Esophagus squamous epithelium (tissue), 5 donors: ENCODE measurements at regions not wholly inside any gene's neighbourhood (a gene's known extent, or its start where the extent isn't known, plus 50 kb on each side); places are given as distances from the start of the nearest gene placed in this dataset.

ENCODE experiments used
- DNase-seq: peaks from one replicate; lab custom pipeline; 2025; lab: John Stamatoyannopoulos, UW
- H3K27ac ChIP-seq, 4 donors: fragments of 200-600 bp; sonication (generic); one replicate each; pipeline ENCODE4 v1.5.1; 2016 to 2019; ENCODE audit warnings: mild to moderate bottlenecking in 1 of 4
- H3K27me3 ChIP-seq, 4 donors: fragments of 200-600 bp; sonication (generic); 1 replicate in 3 of 4; 2 replicates in 1 of 4; pipeline versions ENCODE4 v1.5.1 to v1.6.0; 2017 to 2021; ENCODE audit warnings: antibody characterized with exemption in 1 of 4
- H3K36me3 ChIP-seq, 3 donors: fragments of 200-600 bp; sonication (generic); one replicate each; pipeline ENCODE4 v1.5.1; 2016 to 2019
- H3K4me1 ChIP-seq, 3 donors: fragments of 200-600 bp; sonication (generic); one replicate each; pipeline ENCODE4 v1.5.1; 2017 to 2019
- H3K4me3 ChIP-seq, 4 donors: fragments of 200-600 bp; sonication (generic); 1 replicate in 3 of 4; 2 replicates in 1 of 4; pipeline ENCODE4 v1.5.1; 2016 to 2019; ENCODE audit warnings: mild to moderate bottlenecking in 2 of 4, moderate library complexity in 1 of 4
- H3K9me3 ChIP-seq, 3 donors: fragments of 200-600 bp; sonication (generic); one replicate each; pipeline ENCODE4 v1.5.1; 2016 to 2019
- POLR2A ChIP-seq, 4 donors: fragments of 450-650 bp; IDR thresholded peaks; one replicate each; pipeline ENCODE4 v1.6.1; 2017; ENCODE audit warnings: antibody characterized with exemption in 4 of 4, mild to moderate bottlenecking in 4 of 4, moderate library complexity in 3 of 4
- WGBS, 2 donors: methylation state at CpG; one replicate each; pipeline ENCODE4 v1.1.5; 2018; 5-methylcytosine and 5-hydroxymethylcytosine counted together
- intact Hi-C: fragments of 100-400 bp; cut with DNase I; formaldehyde crosslinking; loops from one replicate; pipeline ENCODE4 v1.15.0; 2022
- TF ChIP-seq, protein P1 (sequence below), 6 experiments: fragments of 450-650 bp in 4 of 6; fragments of 200-600 bp in 2 of 6; sonication (generic) in 2 of 6; IDR thresholded peaks; one replicate each; pipeline ENCODE4 v1.5.1; 2016 to 2019; ENCODE audit warnings: antibody characterized with exemption in 6 of 6, mild to moderate bottlenecking in 4 of 6, moderate library complexity in 4 of 6
- donor health status: DM: yes; HTN: yes; CAD: no.

DNA sequence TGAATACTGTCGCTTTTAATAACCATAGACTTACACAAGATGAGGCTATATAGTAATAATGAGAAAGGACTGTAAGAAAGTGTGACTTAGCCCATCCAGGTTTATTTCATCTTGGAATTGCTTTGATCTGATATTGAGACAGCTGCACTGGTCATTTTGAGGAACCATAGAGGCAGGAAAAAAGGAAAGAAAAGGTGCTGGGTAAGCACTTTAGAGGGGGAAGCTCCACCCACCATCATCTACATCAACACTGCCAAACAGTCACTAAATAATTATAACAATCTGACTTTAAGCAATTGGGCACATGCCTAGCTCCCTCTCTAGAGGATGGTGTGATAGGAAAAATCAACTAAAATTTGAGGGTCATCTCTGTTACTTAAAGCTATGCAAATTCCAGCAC lies 70.6 kb upstream of the ST6GALNAC3 start:
- 62 to 96% methylated on average over 1 of the region's 1 CpG for WGBS, 2 donors
- Histone ChIP-seq H3K9me3 (no peaks in the 10 kb centered on the region), H3K4me3 (no peak overlapping the region), H3K4me1 (no peaks in the 10 kb centered on the region), H3K27ac (no peak overlapping the region), H3K27me3 (no peaks in the 10 kb centered on the region), H3K36me3 (no peaks in the 10 kb centered on the region)
- intact Hi-C loops: no loop called here
- TF ChIP-seq, protein P1, sequence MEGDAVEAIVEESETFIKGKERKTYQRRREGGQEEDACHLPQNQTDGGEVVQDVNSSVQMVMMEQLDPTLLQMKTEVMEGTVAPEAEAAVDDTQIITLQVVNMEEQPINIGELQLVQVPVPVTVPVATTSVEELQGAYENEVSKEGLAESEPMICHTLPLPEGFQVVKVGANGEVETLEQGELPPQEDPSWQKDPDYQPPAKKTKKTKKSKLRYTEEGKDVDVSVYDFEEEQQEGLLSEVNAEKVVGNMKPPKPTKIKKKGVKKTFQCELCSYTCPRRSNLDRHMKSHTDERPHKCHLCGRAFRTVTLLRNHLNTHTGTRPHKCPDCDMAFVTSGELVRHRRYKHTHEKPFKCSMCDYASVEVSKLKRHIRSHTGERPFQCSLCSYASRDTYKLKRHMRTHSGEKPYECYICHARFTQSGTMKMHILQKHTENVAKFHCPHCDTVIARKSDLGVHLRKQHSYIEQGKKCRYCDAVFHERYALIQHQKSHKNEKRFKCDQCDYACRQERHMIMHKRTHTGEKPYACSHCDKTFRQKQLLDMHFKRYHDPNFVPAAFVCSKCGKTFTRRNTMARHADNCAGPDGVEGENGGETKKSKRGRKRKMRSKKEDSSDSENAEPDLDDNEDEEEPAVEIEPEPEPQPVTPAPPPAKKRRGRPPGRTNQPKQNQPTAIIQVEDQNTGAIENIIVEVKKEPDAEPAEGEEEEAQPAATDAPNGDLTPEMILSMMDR (IDR thresholded peaks at IDR 0.05): no peak
- no peak for TF ChIP-seq POLR2A (IDR thresholded peaks at IDR 0.05)
- no peak for DNase-seq

DNA sequence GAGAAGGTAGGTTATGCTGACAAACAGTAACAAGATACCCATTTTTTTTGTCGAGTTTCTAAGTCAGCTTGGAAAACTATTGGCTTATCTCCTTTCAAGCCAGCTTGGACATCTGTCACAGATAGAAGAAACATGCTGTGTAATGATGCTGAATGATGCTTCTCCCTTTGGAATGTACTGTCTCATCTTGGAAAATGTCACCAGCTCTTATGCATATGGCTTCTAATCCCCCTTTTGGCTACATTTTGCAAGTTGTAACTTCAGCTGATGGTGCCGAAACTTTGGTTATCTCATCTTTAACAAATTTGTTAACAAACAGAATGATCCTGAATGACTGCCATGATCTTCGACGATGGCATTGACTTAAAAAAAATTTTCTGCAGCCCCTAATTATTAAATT lies 68.8 kb upstream of the ST6GALNAC3 start:
- H3K27ac ChIP-seq: no peak overlapping the region
- no peak overlapping the region for H3K4me3 ChIP-seq
- no peaks in the 10 kb centered on the region for H3K9me3 ChIP-seq
- H3K36me3 ChIP-seq: no peaks in the 10 kb centered on the region
- no peak for DNase-seq
- intact Hi-C loops: no loop called here
- H3K4me1 ChIP-seq: no peaks in the 10 kb centered on the region
- WGBS, 2 donors: 56 to 59% methylated on average over 4 of the region's 4 CpGs
- H3K27me3 ChIP-seq: no peaks in the 10 kb centered on the region
- TF ChIP-seq, protein P1 (IDR thresholded peaks at IDR 0.05): no peak
- no peak for TF ChIP-seq POLR2A (IDR thresholded peaks at IDR 0.05)

DNA sequence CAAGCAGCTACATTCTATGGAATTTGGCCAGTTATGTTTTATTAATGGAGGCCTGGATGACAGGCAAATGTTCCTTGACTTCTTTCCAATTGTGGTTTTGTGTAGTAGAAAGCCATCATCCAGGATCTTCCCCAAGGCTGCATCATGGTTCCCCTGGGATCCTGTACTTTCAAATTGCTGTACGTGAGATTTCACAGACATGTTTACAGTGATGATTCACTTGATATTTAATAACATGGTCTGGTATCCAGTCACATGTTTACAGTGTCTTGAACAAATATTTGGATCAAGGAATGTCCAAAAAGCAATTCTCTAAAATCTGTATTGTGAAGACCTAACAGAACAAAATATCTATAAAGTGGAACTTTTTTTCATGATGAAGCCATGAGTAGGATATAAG lies 68.3 kb upstream of the ST6GALNAC3 start:
- intact Hi-C loops: no loop called here
- Histone ChIP-seq H3K27ac (no peak overlapping the region), H3K9me3 (no peaks in the 10 kb centered on the region), H3K4me1 (no peaks in the 10 kb centered on the region), H3K27me3 (no peaks in the 10 kb centered on the region), H3K4me3 (no peak overlapping the region), H3K36me3 (no peaks in the 10 kb centered on the region)
- TF ChIP-seq, protein P1 (IDR thresholded peaks at IDR 0.05): no peak
- no peak for TF ChIP-seq POLR2A (IDR thresholded peaks at IDR 0.05)
- WGBS, 2 donors: 11 to 29% methylated on average over 1 of the region's 1 CpG
- DNase-seq: no peak

DNA sequence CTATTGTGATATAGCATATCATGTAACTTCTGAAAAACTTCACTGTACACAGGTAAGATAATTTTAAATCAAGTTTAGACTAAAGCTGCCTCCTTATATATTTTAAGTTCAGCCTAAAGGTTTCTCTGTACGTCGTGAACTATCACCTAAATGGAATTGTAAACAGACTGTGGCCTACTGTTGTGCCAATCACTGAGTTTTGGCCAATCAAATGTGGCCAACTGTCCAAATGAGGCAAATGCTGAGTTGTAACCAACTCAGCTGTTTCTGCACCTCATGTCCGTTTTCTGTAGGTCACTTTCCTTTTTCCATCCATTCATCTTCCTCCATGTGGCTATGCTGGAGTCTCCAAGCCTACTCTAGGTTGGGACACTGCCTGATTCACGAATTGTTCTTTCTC lies 63.7 kb upstream of the ST6GALNAC3 start:
- Histone ChIP-seq H3K27me3 (no peaks in the 10 kb centered on the region), H3K9me3 (no peaks in the 10 kb centered on the region), H3K4me1 (no peaks in the 10 kb centered on the region), H3K27ac (no peak overlapping the region), H3K36me3 (no peaks in the 10 kb centered on the region), H3K4me3 (no peak overlapping the region)
- intact Hi-C loops: no loop called here
- DNase-seq: no peak
- TF ChIP-seq POLR2A (IDR thresholded peaks at IDR 0.05): no peak
- TF ChIP-seq, protein P1 (IDR thresholded peaks at IDR 0.05): no peak
- 57 to 61% methylated on average over 4 of the region's 4 CpGs for WGBS, 2 donors

DNA sequence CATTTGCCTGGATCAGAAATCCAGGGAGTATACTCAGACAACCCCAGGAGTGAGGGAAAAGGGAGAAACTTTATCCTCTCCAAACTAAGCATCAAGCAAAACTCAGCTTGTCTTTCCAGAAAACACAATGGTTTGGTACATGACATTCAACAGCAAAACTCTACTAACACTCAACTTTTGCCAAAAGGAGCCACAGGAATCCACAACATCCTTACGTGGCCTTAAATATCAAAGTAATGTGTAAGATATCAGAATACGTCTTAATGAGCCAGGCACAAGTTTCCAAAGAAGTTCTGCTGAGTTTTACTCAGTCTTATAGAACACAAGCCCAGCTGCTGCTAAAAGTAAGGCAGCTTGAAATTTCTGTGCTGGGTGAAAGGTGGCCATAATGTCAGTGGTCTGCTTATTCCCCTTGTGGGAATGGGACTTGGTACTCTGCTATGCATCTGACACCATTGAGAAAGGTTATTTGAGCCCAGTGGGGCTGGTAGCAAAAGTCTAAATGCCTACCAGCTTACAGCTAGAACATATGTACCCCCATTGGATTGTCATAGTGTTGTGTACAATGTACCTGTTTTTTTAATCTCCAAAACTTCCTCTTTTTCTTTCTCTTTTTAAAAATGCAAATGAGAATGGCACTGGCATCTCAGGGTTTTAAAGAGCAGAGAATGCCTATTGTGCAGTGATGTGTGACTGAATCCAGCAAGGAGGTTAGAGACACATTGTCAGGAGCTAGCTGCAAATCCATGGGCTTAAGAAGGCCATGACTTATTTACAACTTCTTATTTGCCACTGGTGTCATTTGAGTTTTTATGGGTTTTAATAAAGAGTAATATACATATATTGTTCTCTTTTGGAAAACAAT lies 62.0 kb upstream of the ST6GALNAC3 start:
- Histone ChIP-seq H3K9me3 (no peaks in the 10 kb centered on the region), H3K4me3 (no peak overlapping the region), H3K36me3 (no peaks in the 10 kb centered on the region), H3K27me3 (no peaks in the 10 kb centered on the region), H3K4me1 (no peaks in the 10 kb centered on the region), H3K27ac (no peak overlapping the region)
- DNase-seq: no peak
- intact Hi-C loops: no loop called here
- TF ChIP-seq, protein P1 (IDR thresholded peaks at IDR 0.05): no peak
- no peak for TF ChIP-seq POLR2A (IDR thresholded peaks at IDR 0.05)
- 78 to 84% methylated on average over 2 of the region's 2 CpGs for WGBS, 2 donors
